ENCODE measurements at regions not wholly inside any gene's neighbourhood (a gene's known extent, or its start where the extent isn't known, plus 50 kb on each side); places are given as distances from the start of the nearest gene placed in this dataset.

- TF ChIP-seq, protein P1, sequence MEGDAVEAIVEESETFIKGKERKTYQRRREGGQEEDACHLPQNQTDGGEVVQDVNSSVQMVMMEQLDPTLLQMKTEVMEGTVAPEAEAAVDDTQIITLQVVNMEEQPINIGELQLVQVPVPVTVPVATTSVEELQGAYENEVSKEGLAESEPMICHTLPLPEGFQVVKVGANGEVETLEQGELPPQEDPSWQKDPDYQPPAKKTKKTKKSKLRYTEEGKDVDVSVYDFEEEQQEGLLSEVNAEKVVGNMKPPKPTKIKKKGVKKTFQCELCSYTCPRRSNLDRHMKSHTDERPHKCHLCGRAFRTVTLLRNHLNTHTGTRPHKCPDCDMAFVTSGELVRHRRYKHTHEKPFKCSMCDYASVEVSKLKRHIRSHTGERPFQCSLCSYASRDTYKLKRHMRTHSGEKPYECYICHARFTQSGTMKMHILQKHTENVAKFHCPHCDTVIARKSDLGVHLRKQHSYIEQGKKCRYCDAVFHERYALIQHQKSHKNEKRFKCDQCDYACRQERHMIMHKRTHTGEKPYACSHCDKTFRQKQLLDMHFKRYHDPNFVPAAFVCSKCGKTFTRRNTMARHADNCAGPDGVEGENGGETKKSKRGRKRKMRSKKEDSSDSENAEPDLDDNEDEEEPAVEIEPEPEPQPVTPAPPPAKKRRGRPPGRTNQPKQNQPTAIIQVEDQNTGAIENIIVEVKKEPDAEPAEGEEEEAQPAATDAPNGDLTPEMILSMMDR (IDR thresholded peaks at IDR 0.05) = no peak
- TF ChIP-seq EZH2 (IDR thresholded peaks at IDR 0.05) = no peak
These were observed 284.0 kb upstream of the ZFP42 start for GRCh38 chr4:187711586-187711985.

All from neural progenitor cell (in vitro differentiated cells).